IMR-90 (cell line): ENCODE measurements at regions not wholly inside any gene's neighbourhood (a gene's known extent, or its start where the extent isn't known, plus 50 kb on each side); places are given as distances from the start of the nearest gene placed in this dataset.

Experiments
- ATAC-seq: fragments of 200-7000 bp; cut with Tn5 transposase; 2 replicates; pipeline ENCODE4 v1.9.1; 2020; ENCODE audit warnings: low read depth, mild to moderate bottlenecking, moderate library complexity
- BruUV-seq: library from RNA; stranded (reverse); fragments of 400-500 nt; replicated peaks from 2 replicates; lab custom pipeline; 2021; lab: Mats Ljungman, UMichigan
- CTCF ChIA-PET: fragments of 300-600 bp; formaldehyde crosslinking; extraction: SDS; loops from one replicate; lab custom pipeline; 2021; ENCODE audit warnings: antibody characterized with exemption; lab: Yijun Ruan, JAX
- POLR2A ChIA-PET: fragments of 300-600 bp; sonication (Branson Sonifier 250); formaldehyde crosslinking; loops from one replicate; lab custom pipeline; 2022; ENCODE audit warnings: antibody characterized with exemption; ENCODE audit not compliant: unreplicated experiment; lab: Charles Lee
- DNase-seq: peaks from one replicate; pipeline ENCODE4 v3.0.0; 2013
- H2AFZ ChIP-seq: replicated peaks from 2 replicates; pipeline ENCODE3; 2013; ENCODE audit warnings: low read length, mild to moderate bottlenecking; ENCODE audit not compliant: poor library complexity
- H2AK5ac ChIP-seq: 2 replicates; pipeline ENCODE4 v1.6.1; 2013; ENCODE audit warnings: low read depth, low read length, inconsistent platforms
- H2AK9ac ChIP-seq: replicated peaks from 2 replicates; pipeline ENCODE3; 2013; ENCODE audit warnings: mild to moderate bottlenecking, low read depth, low read length, moderate library complexity; ENCODE audit not compliant: poor library complexity
- H2BK120ac ChIP-seq: 2 replicates; pipeline ENCODE4 v1.6.1; 2013; ENCODE audit warnings: low read depth, low read length, inconsistent platforms
- H2BK15ac ChIP-seq: 3 replicates; pipeline ENCODE4 v1.6.1; 2013; ENCODE audit warnings: low read depth, low read length, inconsistent platforms
- H2BK20ac ChIP-seq: 2 replicates; pipeline ENCODE4 v1.6.1; 2013; ENCODE audit warnings: low read depth, mild to moderate bottlenecking, inconsistent platforms, low read length, moderate library complexity
- H2BK5ac ChIP-seq: 2 replicates; pipeline ENCODE4 v1.6.1; 2013; ENCODE audit warnings: mild to moderate bottlenecking, low read depth, low read length, inconsistent platforms; ENCODE audit not compliant: poor library complexity, severe bottlenecking
- H3K14ac ChIP-seq: replicated peaks from 2 replicates; pipeline ENCODE4 v1.6.1; 2013; ENCODE audit warnings: low read depth, low read length, inconsistent platforms
- H3K18ac ChIP-seq: 2 replicates; pipeline ENCODE4 v1.6.1; 2013; ENCODE audit warnings: low read depth, low read length, control low read depth
- H3K23ac ChIP-seq: 2 replicates; pipeline ENCODE4 v1.6.1; 2013; ENCODE audit warnings: low read depth, low read length, inconsistent platforms
- H3K27ac ChIP-seq: 2 replicates; pipeline ENCODE4 v1.5.1; 2013; ENCODE audit warnings: mild to moderate bottlenecking, control low read depth, low read length; ENCODE audit not compliant: insufficient read depth
- H3K27me3 ChIP-seq: 2 replicates; pipeline ENCODE4 v1.6.1; 2013; ENCODE audit warnings: low read length; ENCODE audit not compliant: control insufficient read depth, insufficient read depth
- H3K36me3 ChIP-seq: 2 replicates; pipeline ENCODE4 v1.6.1; 2013; ENCODE audit warnings: low read length, mixed read lengths; ENCODE audit not compliant: control insufficient read depth, insufficient read depth
- H3K4ac ChIP-seq: 2 replicates; pipeline ENCODE4 v1.6.1; 2013; ENCODE audit warnings: low read depth, low read length, inconsistent platforms
- H3K4me1 ChIP-seq: 2 replicates; pipeline ENCODE4 v1.6.1; 2013; ENCODE audit warnings: low read length, mixed read lengths; ENCODE audit not compliant: control insufficient read depth, insufficient read depth
- H3K4me2 ChIP-seq: 2 replicates; pipeline ENCODE4 v1.6.1; 2013; ENCODE audit warnings: low read depth, mild to moderate bottlenecking, control low read depth, low read length, moderate library complexity
- H3K4me3 ChIP-seq: 2 replicates; pipeline ENCODE4 v1.5.1; 2013; ENCODE audit warnings: low read depth, mild to moderate bottlenecking, control low read depth, low read length, moderate library complexity; ENCODE audit not compliant: insufficient read depth
- H3K56ac ChIP-seq: 2 replicates; pipeline ENCODE4 v1.6.1; 2013; ENCODE audit warnings: low read length, inconsistent platforms; ENCODE audit not compliant: insufficient read depth; ENCODE audit errors: extremely low read depth
- H3K79me1 ChIP-seq, 2 experiments: 2 replicates each; pipeline ENCODE4 v1.6.1; 2013; ENCODE audit warnings: low read length in 2 of 2, inconsistent platforms in 1 of 2, low read depth in 1 of 2
- H3K9ac ChIP-seq: 2 replicates; pipeline ENCODE4 v1.6.1; 2013; ENCODE audit warnings: low read depth, low read length, control low read depth
- H3K9me1 ChIP-seq: 2 replicates; pipeline ENCODE4 v1.6.1; 2013; ENCODE audit warnings: low read length, inconsistent platforms; ENCODE audit not compliant: insufficient read depth
- H3K9me3 ChIP-seq: 2 replicates; pipeline ENCODE4 v1.6.1; 2013; ENCODE audit warnings: low read length; ENCODE audit not compliant: control insufficient read depth, insufficient read depth
- H4K20me1 ChIP-seq: 2 replicates; pipeline ENCODE4 v1.6.1; 2013; ENCODE audit warnings: low read length, inconsistent platforms; ENCODE audit not compliant: insufficient read depth
- H4K5ac ChIP-seq: 2 replicates; pipeline ENCODE4 v1.6.1; 2013; ENCODE audit warnings: mild to moderate bottlenecking, low read depth, low read length, control low read depth
- H4K8ac ChIP-seq, 2 experiments: 2 replicates each; pipeline ENCODE4 v1.6.1; 2013; ENCODE audit warnings: low read depth in 2 of 2, low read length in 2 of 2, control low read depth in 1 of 2, inconsistent platforms in 1 of 2
- H4K91ac ChIP-seq: 2 replicates; pipeline ENCODE4 v1.6.1; 2013; ENCODE audit warnings: low read depth, low read length, inconsistent platforms; ENCODE audit not compliant: insufficient read depth
- BHLHE40 ChIP-seq: fragments of 150-350 bp; IDR thresholded peaks from 2 replicates; pipeline ENCODE4 v1.6.1; 2016; ENCODE audit warnings: mild to moderate bottlenecking, low read depth, low read length
- CEBPB ChIP-seq: IDR thresholded peaks from 2 replicates; pipeline ENCODE4 v1.6.1; 2012; ENCODE audit warnings: low read depth, low read length, improper control_type of control experiment
- CHD1 ChIP-seq: IDR thresholded peaks from 2 replicates; pipeline ENCODE4 v1.6.1; 2012; ENCODE audit warnings: low read depth, low read length, improper control_type of control experiment
- CTCF ChIP-seq: conservative IDR thresholded peaks from 2 replicates; pipeline ENCODE4 v1.5.1; 2012; ENCODE audit warnings: mild to moderate bottlenecking, low read depth, low read length, improper control_type of control experiment
- MAFK ChIP-seq: IDR thresholded peaks from 2 replicates; pipeline ENCODE4 v1.6.1; 2012; ENCODE audit warnings: low read depth, low read length, improper control_type of control experiment
- MXI1 ChIP-seq: IDR thresholded peaks from 2 replicates; pipeline ENCODE4 v1.6.1; 2012; ENCODE audit warnings: low read depth, mild to moderate bottlenecking, low read length, moderate library complexity, borderline replicate concordance
- RAD21 ChIP-seq: IDR thresholded peaks from 2 replicates; pipeline ENCODE4 v1.6.1; 2012; ENCODE audit warnings: low read length, improper control_type of control experiment
- RCOR1 ChIP-seq: IDR thresholded peaks from 2 replicates; pipeline ENCODE4 v1.6.1; 2012; ENCODE audit warnings: mild to moderate bottlenecking, low read length, improper control_type of control experiment; ENCODE audit not compliant: insufficient replicate concordance
- RFX5 ChIP-seq: IDR thresholded peaks from 2 replicates; pipeline ENCODE4 v1.8.0; 2012; ENCODE audit warnings: low read depth, mild to moderate bottlenecking, low read length, moderate library complexity
- SMC3 ChIP-seq: fragments of 150-350 bp; IDR thresholded peaks from 2 replicates; pipeline ENCODE4 v1.6.1; 2016; ENCODE audit warnings: low read depth, mild to moderate bottlenecking, antibody characterized with exemption, low read length, moderate library complexity
- USF2 ChIP-seq: fragments of 150-350 bp; IDR thresholded peaks from 2 replicates; pipeline ENCODE4 v1.6.1; 2017; ENCODE audit warnings: mild to moderate bottlenecking, antibody characterized with exemption, low read length, low read depth
- WGBS, 2 experiments: methylation state at CpG; one replicate each; pipeline versions ENCODE4 v1.1.5 to v1.1.7; 2013; ENCODE audit warnings: missing lambda C conversion rate in 2 of 2; ENCODE audit not compliant: insufficient read length in 1 of 2; ENCODE audit errors: extremely low coverage in 2 of 2; 5-methylcytosine and 5-hydroxymethylcytosine counted together
- dilution Hi-C: fragments of 300-500 bp; cut with HindIII; formaldehyde crosslinking; loops from one replicate; pipeline ENCODE4 v1.14.3; 2018; ENCODE audit warnings: low sequenced_read_pairs; ENCODE audit not compliant: unreplicated experiment
- in situ Hi-C: fragments of 300-500 bp; cut with MboI; formaldehyde crosslinking; loops from 3 replicates; pipeline ENCODE4 v1.14.3; 2019; ENCODE audit warnings: low sequenced_read_pairs, inconsistent platforms, mixed read lengths
- intact Hi-C: fragments of 100-400 bp; cut with micrococcal nuclease; formaldehyde crosslinking; loops from 2 replicates; pipeline ENCODE4 v1.10.0; 2022

- H3K36me3 ChIP-seq: no peaks in the 10 kb centered on the region
- WGBS, 2 experiments: no CpG with 5 or more reads among the region's 1 CpG
- TF ChIP-seq RAD21: no peak
- no peak for TF ChIP-seq RFX5
- no peak for TF ChIP-seq BHLHE40
- no peak for TF ChIP-seq CEBPB
- no peak for TF ChIP-seq SMC3
- no peak for TF ChIP-seq MAFK
- no peak for TF ChIP-seq CTCF
- TF ChIP-seq CHD1: no peak
- no peak for TF ChIP-seq MXI1
- TF ChIP-seq RCOR1: no peak
- TF ChIP-seq USF2: no peak
- H2BK15ac ChIP-seq: no peak overlapping the region
- no peaks in the 10 kb centered on the region for H3K4me1 ChIP-seq
- H3K18ac ChIP-seq: peak overlapping the region; percentile 81; the same call in 1 of the 2 replicates
- no peak overlapping the region for H3K4ac ChIP-seq
- H4K91ac ChIP-seq: no peak overlapping the region
- H2AK5ac ChIP-seq: no peak overlapping the region
- intact Hi-C loops (no loop called here), dilution Hi-C loops (no loop called here), in situ Hi-C loops (no loop called here)
- no peak overlapping the region for H2BK120ac ChIP-seq
- H2AFZ ChIP-seq: no peak overlapping the region
- H3K9ac ChIP-seq: no peak overlapping the region
- no peak overlapping the region for H4K8ac ChIP-seq
- peak; percentile 56 for ATAC-seq
- no peaks in the 10 kb centered on the region for H3K27me3 ChIP-seq
- peak; percentile 18 for DNase-seq
- H3K4me2 ChIP-seq: no peak overlapping the region
- H4K5ac ChIP-seq: no peak overlapping the region
- H3K79me1 ChIP-seq: no peaks in the 10 kb centered on the region
- no peak overlapping the region for H3K23ac ChIP-seq
- no peak overlapping the region for H3K27ac ChIP-seq
- no peak overlapping the region for H2AK9ac ChIP-seq
- BruUV-seq: no TSS peak
- H3K9me3 ChIP-seq: no peaks in the 10 kb centered on the region
- no peaks in the 10 kb centered on the region for H4K20me1 ChIP-seq
- POLR2A ChIA-PET: interaction anchor here (0.5 kb wide), 1 partner anchor 268 kb away, joined by 3 read pairs; no protein-coding TSS in a partner anchor
- no peaks in the 10 kb centered on the region for H3K9me1 ChIP-seq
- no peak overlapping the region for H3K56ac ChIP-seq
- CTCF ChIA-PET: no interaction called here
- no peak overlapping the region for H2BK5ac ChIP-seq
- no peak overlapping the region for H3K14ac ChIP-seq
- H2BK20ac ChIP-seq: no peak overlapping the region
- H3K4me3 ChIP-seq: no peak overlapping the region
Observed at GRCh38 chr18:28854964-28855363, 678.0 kb upstream of the CDH2 start.
